Brain microvascular endothelial cell (primary cell): ENCODE measurements at regions not wholly inside any gene's neighbourhood (a gene's known extent, or its start where the extent isn't known, plus 50 kb on each side); places are given as distances from the start of the nearest gene placed in this dataset.

Experiments
- DNase-seq: peaks from one replicate; pipeline ENCODE4 v3.0.0-alpha.2; 2020
- H3K27ac ChIP-seq: fragments of 250-450 bp; sonication (Bioruptor Pico); 2 replicates; pipeline ENCODE4 v1.5.1; 2020; ENCODE audit warnings: mild to moderate bottlenecking, moderate library complexity
- H3K27me3 ChIP-seq: fragments of 250-450 bp; sonication (Bioruptor Pico); replicated peaks from 2 replicates; pipeline ENCODE4 v1.5.1; 2020; ENCODE audit warnings: mild to moderate bottlenecking
- H3K36me3 ChIP-seq: fragments of 250-450 bp; sonication (Bioruptor Pico); replicated peaks from 2 replicates; pipeline ENCODE4 v1.5.1; 2020; ENCODE audit warnings: mild to moderate bottlenecking
- H3K4me3 ChIP-seq: 2 replicates; pipeline ENCODE4 v1.5.1; 2011; ENCODE audit warnings: low read depth, mild to moderate bottlenecking, control low read depth, low read length, moderate library complexity
- CTCF ChIP-seq: IDR thresholded peaks from 2 replicates; pipeline ENCODE4 v1.5.1; 2011; ENCODE audit warnings: low read depth, mild to moderate bottlenecking, moderate library complexity, low read length, control low read depth, inconsistent platforms; ENCODE audit errors: missing control alignments
- in situ Hi-C: cut with HindIII; loops from 2 replicates; pipeline ENCODE4 v1.10.0; 2017; ENCODE audit warnings: low sequenced_read_pairs, low pct_ligation_motif_present

- Histone ChIP-seq H3K4me3 (no peak overlapping the region), H3K27me3 (no peaks in the 10 kb centered on the region), H3K27ac (no peak overlapping the region), H3K36me3 (no peaks in the 10 kb centered on the region)
- no peak for DNase-seq
- in situ Hi-C loops: no loop called here
- no peak for TF ChIP-seq CTCF
Observed at GRCh38 chr9:522658-523057, 308.0 kb downstream of the DOCK8 start.

- no peak overlapping the region for H3K4me3 ChIP-seq
- TF ChIP-seq CTCF: no peak
- no peaks in the 10 kb centered on the region for H3K36me3 ChIP-seq
- no peaks in the 10 kb centered on the region for H3K27me3 ChIP-seq
- in situ Hi-C loops: no loop called here
- no peak for DNase-seq
- H3K27ac ChIP-seq: no peak overlapping the region
Observed at GRCh38 chr9:523444-523843, 308.8 kb downstream of the DOCK8 start.

- no peak for TF ChIP-seq CTCF
- Histone ChIP-seq H3K36me3 (no peaks in the 10 kb centered on the region), H3K4me3 (no peak overlapping the region), H3K27me3 (no peaks in the 10 kb centered on the region), H3K27ac (no peak overlapping the region)
- in situ Hi-C loops: no loop called here
- DNase-seq: no peak
Observed at GRCh38 chr9:524008-524407, 309.3 kb downstream of the DOCK8 start.

GRCh38 chr9:526904-527591 is 312.4 kb downstream of the DOCK8 start:
- TF ChIP-seq CTCF: no peak
- H3K4me3 ChIP-seq: no peak overlapping the region
- no peak overlapping the region for H3K27ac ChIP-seq
- no peak for DNase-seq
- H3K27me3 ChIP-seq: no peaks in the 10 kb centered on the region
- in situ Hi-C loops: no loop called here
- H3K36me3 ChIP-seq: no peaks in the 10 kb centered on the region

- no peak overlapping the region for H3K27ac ChIP-seq
- DNase-seq: no peak
- no peak overlapping the region for H3K4me3 ChIP-seq
- no peaks in the 10 kb centered on the region for H3K36me3 ChIP-seq
- H3K27me3 ChIP-seq: no peaks in the 10 kb centered on the region
- in situ Hi-C loops: no loop called here
- TF ChIP-seq CTCF: no peak
Observed at GRCh38 chr9:529731-530130, 311.8 kb upstream of the DMRT1 start.

- no peaks in the 10 kb centered on the region for H3K27me3 ChIP-seq
- peak; percentile 1 for DNase-seq
Observed at GRCh38 chr9:530681-531080, 310.8 kb upstream of the DMRT1 start.

More at GRCh38 chr9:530681-531080, 310.8 kb upstream of the DMRT1 start:
- H3K36me3 ChIP-seq: no peaks in the 10 kb centered on the region
- no peak overlapping the region for H3K27ac ChIP-seq
- no peak overlapping the region for H3K4me3 ChIP-seq
- in situ Hi-C loops: no loop called here
- TF ChIP-seq CTCF: no peak
